Activated naive CD8-positive, alpha-beta T cell treated with anti-CD3 and anti-CD28 coated beads, Interleukin-2, amount 50 U/mL, for 24 hours (primary cell): ENCODE measurements at regions not wholly inside any gene's neighbourhood (a gene's known extent, or its start where the extent isn't known, plus 50 kb on each side); places are given as distances from the start of the nearest gene placed in this dataset.
"Not testable (repeated sequence)": the region's sequence is repeated elsewhere in the genome, so short reads cannot be mapped to it uniquely, and the experiment has no call there.

ENCODE experiments used
- ATAC-seq: fragments of 150-1000 bp; cut with Tn5 transposase; one replicate; pipeline ENCODE4 v1.10.0; 2021
- DNase-seq: peaks from one replicate; pipeline ENCODE4 v3.0.0; 2021
- H3K27ac Mint-ChIP-seq: one replicate; pipeline ENCODE4 v1.8.0; 2021; ENCODE audit warnings: mild to moderate bottlenecking, mixed read lengths
- H3K27me3 Mint-ChIP-seq: one replicate; pipeline ENCODE4 v1.8.0; 2021; ENCODE audit warnings: mixed read lengths
- H3K36me3 Mint-ChIP-seq: one replicate; pipeline ENCODE4 v1.8.0; 2021; ENCODE audit warnings: low read depth, mixed read lengths
- H3K4me1 Mint-ChIP-seq: one replicate; pipeline ENCODE4 v1.8.0; 2021; ENCODE audit warnings: mixed read lengths
- H3K4me3 Mint-ChIP-seq: one replicate; pipeline ENCODE4 v1.8.0; 2021; ENCODE audit warnings: mild to moderate bottlenecking, moderate library complexity, mixed read lengths
- H3K9me3 Mint-ChIP-seq: one replicate; pipeline ENCODE4 v1.8.0; 2021; ENCODE audit warnings: mixed read lengths

DNA sequence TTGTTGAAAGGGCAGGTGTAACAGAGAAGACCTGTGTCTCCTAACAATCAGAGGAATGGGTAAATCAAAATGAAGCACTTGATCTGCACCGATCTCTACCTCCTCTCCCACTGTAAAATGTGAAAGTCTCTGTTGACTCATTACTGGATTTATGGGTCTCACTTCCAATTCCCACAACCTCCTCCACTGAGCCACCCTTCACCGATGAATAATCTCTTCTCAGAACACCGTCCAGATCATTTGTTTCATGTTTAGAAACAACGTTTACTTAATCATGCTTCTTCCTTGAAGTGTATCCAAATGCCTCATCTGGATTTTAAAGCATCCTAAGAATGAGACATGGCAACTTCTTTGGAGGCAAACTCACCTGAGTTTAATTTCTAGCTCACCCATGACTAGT is 643.6 kb downstream of the ETS1 start:
- no peak for ATAC-seq

DNA sequence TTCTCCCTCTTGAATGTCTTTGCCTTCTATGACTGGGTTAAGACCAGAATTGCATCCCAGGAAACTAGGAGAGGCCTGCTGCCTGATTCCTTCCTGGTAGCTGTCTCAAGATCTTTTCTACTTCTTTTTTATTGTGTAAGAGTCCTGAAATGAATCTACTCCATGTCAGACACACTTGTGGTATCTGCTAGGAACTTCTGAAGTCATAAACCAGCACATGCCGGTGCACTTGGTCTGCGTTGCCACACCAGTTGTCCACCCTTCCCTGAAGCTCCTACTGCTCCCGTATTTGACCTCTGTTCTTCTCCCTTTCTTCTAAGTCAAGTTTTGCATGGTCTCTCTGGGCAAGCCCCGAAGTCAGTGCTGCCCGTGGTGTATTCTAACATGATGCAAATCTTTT is 644.2 kb downstream of the ETS1 start:
- H3K27ac Mint-ChIP-seq = no peak overlapping the region

More for the DNA sequence above, 643.6 kb downstream of the ETS1 start:
- H3K4me3 Mint-ChIP-seq = no peak overlapping the region
- H3K27me3 Mint-ChIP-seq = peaks cover 11% of the 10 kb centered on the region
- peaks cover 5% of the 10 kb centered on the region for H3K4me1 Mint-ChIP-seq
- no peak for DNase-seq
- H3K27ac Mint-ChIP-seq = peak overlapping the region; percentile 23
- H3K9me3 Mint-ChIP-seq = no peaks in the 10 kb centered on the region
- no peaks in the 10 kb centered on the region for H3K36me3 Mint-ChIP-seq

DNA sequence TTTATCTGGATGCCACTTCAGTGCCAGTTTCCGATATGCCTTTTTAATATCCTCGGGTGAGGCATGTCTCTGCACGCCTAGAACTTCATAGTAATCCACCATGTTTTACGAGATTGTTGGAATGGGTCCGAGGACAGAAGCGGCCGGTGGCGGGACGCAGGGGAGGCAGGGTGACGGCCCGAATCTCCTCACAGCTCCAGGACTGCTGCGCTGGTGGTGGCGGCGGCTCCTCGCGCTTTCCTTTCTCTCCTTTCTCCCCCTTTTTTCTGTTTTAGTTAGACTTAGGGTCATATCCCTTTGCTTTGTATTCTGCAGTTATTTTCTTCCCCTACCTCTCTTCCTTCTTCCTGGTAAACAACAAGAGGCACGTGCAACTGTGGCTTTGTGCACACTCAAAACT is 645.8 kb downstream of the ETS1 start:
- DNase-seq, H3K4me3 Mint-ChIP-seq, H3K4me1 Mint-ChIP-seq, H3K27ac Mint-ChIP-seq, H3K27me3 Mint-ChIP-seq, H3K9me3 Mint-ChIP-seq, H3K36me3 Mint-ChIP-seq, ATAC-seq: not testable (repeated sequence)

More for the DNA sequence above, 644.2 kb downstream of the ETS1 start:
- Mint-ChIP-seq H3K4me1 (peaks cover 5% of the 10 kb centered on the region), H3K4me3 (no peak overlapping the region), H3K27me3 (peaks cover 9% of the 10 kb centered on the region), H3K9me3 (no peaks in the 10 kb centered on the region), H3K36me3 (no peaks in the 10 kb centered on the region)
- DNase-seq = no peak
- ATAC-seq = no peak

DNA sequence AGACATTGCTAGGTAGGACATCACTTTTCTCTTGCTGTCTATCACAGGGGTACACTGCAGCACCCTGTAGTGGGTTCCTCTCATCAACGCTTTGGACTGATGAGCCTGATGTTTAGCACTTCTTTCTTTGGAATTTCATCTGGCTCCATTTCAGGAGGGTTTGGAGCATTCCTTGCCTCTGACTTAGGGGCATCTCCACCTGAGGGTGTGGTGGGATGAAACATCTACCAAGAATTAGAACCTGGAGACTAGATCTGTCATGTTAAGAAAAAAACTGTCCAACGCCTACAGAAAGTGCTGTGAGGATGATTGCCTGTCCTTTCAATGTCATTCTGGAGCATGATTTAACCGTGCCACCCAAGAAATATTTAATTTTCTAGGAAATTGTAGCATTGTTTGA is 648.4 kb downstream of the ETS1 start:
- Mint-ChIP-seq H3K27ac (no peak overlapping the region), H3K9me3 (no peaks in the 10 kb centered on the region), H3K4me1 (peaks cover 5% of the 10 kb centered on the region), H3K27me3 (peaks cover 9% of the 10 kb centered on the region), H3K36me3 (no peaks in the 10 kb centered on the region), H3K4me3 (no peak overlapping the region)
- ATAC-seq (no peak), DNase-seq (no peak)

DNA sequence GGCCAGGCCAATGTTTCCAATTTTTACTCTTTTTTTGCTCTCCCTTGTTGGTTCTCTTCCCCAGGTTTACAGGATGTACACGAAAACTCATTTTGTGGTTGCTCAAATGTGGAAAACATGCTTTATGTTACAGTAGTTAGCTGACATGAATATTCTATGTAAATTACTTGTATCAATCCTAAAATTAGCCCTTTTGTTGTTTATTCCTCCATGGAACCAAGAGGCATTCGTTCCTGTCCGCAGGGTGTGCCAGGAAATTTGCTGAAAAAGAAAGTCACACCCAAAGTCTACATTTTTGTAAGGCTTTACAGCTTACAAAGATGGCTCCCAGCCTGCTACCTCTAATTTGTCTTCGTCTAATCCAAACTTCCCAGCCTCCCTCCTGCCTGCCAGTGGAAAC is 652.3 kb downstream of the ETS1 start:
- H3K4me1 Mint-ChIP-seq = no peaks in the 10 kb centered on the region
- no peak for ATAC-seq
- H3K36me3 Mint-ChIP-seq = no peaks in the 10 kb centered on the region
- peaks cover 3% of the 10 kb centered on the region for H3K27me3 Mint-ChIP-seq
- no peak overlapping the region for H3K4me3 Mint-ChIP-seq
- no peak for DNase-seq
- H3K9me3 Mint-ChIP-seq = no peaks in the 10 kb centered on the region
- no peak overlapping the region for H3K27ac Mint-ChIP-seq

DNA sequence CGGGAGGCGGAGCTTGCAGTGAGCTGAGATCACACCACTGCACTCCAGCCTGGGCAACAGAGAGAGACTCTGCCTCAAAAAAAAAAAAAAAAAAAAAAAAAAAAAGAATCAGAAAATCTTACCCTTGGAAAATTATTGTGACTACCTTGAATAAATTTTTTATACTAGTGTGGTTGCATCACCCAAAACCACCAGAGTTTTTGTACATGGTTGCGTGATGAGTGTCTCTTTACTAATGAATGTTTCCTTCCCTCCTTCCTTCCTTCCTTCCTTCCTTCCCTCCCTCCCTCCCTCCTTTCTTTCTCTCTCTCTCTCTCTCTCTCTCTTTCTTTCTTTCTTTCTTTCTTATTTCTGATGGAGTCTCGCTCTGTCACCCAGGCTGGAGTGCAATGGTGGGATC is 653.4 kb downstream of the ETS1 start:
- not testable (repeated sequence) for H3K4me3 Mint-ChIP-seq, H3K27ac Mint-ChIP-seq, DNase-seq, ATAC-seq, H3K4me1 Mint-ChIP-seq, H3K36me3 Mint-ChIP-seq, H3K27me3 Mint-ChIP-seq, H3K9me3 Mint-ChIP-seq

DNA sequence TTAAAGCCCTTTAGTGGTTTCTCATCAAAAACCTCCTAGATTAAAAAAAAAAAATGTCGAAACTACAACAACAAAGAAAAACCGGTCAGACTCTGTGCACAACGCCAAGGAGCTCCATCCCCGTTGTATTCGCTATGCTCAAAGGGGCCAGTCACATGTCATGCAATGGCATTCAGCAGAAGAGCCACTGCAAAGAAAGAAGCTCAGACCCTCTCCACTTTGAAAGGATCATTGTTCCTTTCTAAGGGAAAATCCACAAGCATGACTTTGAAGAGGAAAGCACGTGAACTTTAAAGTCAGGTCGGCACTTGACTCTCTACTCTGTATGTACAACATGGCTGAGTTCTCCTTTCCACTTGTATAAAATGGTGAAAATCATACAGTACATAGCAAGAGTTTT is 655.6 kb downstream of the ETS1 start:
- Mint-ChIP-seq H3K36me3 (no peaks in the 10 kb centered on the region), H3K4me3 (no peak overlapping the region), H3K27me3 (peaks cover 3% of the 10 kb centered on the region), H3K4me1 (no peaks in the 10 kb centered on the region), H3K9me3 (no peaks in the 10 kb centered on the region), H3K27ac (no peak overlapping the region)
- DNase-seq (no peak), ATAC-seq (no peak)

DNA sequence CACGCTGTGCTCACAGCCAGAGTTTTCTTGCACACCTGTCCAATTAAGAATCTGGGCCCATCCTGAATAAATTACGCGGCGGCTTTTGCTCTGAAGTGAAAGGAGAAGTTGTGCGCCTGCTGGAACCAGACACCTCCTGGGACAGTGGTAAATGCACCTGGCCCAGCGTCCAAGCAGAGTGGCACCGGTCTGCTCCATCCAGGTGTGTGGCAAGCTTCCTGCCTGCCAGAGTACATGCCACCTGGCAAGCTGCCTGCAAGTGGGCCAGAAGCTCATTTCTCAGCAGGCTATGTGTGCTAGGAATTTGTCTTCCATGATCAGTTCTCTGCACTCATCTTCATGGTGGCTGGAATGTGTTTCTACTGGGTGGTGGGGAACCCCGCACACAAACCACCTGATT is 660.6 kb downstream of the ETS1 start:
- peaks cover 3% of the 10 kb centered on the region for H3K9me3 Mint-ChIP-seq
- H3K4me1 Mint-ChIP-seq = no peaks in the 10 kb centered on the region
- no peak overlapping the region for H3K4me3 Mint-ChIP-seq
- no peak overlapping the region for H3K27ac Mint-ChIP-seq
- no peak for DNase-seq
- H3K27me3 Mint-ChIP-seq = peaks cover 10% of the 10 kb centered on the region
- no peaks in the 10 kb centered on the region for H3K36me3 Mint-ChIP-seq
- no peak for ATAC-seq

DNA sequence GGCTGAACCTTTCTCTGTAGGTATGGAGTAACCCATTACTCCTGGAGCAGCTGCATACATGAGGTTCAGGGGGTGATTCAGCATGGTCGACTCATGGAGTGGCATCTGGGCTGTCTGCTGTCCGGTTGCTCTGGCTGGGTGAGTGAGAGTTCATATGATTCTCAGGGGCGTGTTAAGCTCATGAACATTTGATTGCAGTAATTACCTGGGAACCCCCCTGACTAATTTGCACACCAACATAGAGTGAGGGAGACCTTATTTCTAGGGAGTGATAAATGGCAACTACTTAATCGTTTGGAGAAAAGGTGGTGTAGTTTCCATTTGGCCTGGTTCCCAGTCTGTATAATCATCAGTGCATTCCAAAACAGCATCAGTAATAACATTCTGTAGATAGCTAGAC is 661.9 kb downstream of the ETS1 start:
- no peak for DNase-seq
- H3K4me1 Mint-ChIP-seq = no peaks in the 10 kb centered on the region
- H3K27me3 Mint-ChIP-seq = peaks cover 14% of the 10 kb centered on the region
- peaks cover 6% of the 10 kb centered on the region for H3K9me3 Mint-ChIP-seq
- no peak overlapping the region for H3K27ac Mint-ChIP-seq
- H3K36me3 Mint-ChIP-seq = no peaks in the 10 kb centered on the region
- ATAC-seq = no peak
- H3K4me3 Mint-ChIP-seq = no peak overlapping the region

DNA sequence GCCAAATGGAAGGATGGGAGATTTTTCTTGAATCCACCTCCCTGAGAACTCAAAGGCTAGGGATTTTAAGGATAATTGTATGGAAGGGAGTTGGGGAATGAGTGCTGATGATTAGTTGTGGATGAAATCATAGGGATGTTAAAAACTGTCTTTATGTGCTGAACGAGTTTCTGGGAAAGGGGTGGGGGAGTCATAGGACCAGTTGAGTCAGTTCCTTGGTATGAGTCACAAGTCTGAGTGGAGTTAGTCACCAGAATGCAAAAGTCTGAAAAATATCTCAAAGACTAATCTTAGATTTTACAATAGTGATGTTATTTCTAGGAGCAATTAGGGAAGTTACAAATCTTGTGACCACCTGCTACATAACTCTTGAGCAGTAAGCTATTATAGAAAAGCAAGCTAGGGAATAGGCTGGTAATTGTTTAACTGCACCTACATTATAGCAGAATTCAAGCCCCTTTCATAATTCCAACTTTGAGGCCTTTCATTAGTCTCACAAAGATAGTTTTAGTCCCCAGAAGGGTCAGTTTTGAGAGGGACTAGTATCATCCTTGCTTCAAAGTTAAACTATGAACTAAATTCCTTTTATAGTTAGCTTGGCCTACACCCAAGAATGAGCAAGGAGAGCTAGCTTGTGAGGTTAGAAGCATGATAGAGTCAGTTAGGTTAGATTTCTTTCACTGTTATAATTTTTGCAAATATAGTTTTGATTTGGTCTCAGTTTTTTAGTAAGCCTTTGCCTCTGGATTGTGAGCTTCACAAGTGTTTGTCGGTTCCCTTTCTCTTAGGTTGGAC is 668.0 kb downstream of the ETS1 start:
- H3K9me3 Mint-ChIP-seq = peaks cover 18% of the 10 kb centered on the region
- H3K27me3 Mint-ChIP-seq = peaks cover 18% of the 10 kb centered on the region
- DNase-seq = no peak
- peaks cover 8% of the 10 kb centered on the region for H3K4me1 Mint-ChIP-seq
- H3K27ac Mint-ChIP-seq = no peak overlapping the region
- H3K4me3 Mint-ChIP-seq = no peak overlapping the region
- no peak for ATAC-seq
- H3K36me3 Mint-ChIP-seq = peaks cover 1% of the 10 kb centered on the region

DNA sequence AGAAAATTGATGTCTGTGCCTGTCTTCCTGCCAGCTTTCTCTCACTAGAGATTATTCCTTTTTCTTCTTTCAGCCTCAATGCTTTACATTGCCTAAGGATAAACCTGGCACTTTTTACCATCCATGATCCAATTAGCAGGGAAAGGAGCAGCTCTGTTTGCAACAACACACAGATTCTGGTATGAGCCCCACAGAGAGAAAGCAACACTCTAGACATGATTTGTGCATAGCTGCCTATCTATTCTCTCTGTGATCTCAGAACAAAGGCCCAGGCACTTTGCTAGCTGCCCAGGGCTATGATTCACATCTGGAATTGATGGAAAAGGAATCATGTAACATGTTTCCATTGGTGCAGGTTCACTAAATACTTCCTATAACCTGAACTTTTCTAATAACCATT is 685.0 kb downstream of the ETS1 start:
- no peak for ATAC-seq

DNA sequence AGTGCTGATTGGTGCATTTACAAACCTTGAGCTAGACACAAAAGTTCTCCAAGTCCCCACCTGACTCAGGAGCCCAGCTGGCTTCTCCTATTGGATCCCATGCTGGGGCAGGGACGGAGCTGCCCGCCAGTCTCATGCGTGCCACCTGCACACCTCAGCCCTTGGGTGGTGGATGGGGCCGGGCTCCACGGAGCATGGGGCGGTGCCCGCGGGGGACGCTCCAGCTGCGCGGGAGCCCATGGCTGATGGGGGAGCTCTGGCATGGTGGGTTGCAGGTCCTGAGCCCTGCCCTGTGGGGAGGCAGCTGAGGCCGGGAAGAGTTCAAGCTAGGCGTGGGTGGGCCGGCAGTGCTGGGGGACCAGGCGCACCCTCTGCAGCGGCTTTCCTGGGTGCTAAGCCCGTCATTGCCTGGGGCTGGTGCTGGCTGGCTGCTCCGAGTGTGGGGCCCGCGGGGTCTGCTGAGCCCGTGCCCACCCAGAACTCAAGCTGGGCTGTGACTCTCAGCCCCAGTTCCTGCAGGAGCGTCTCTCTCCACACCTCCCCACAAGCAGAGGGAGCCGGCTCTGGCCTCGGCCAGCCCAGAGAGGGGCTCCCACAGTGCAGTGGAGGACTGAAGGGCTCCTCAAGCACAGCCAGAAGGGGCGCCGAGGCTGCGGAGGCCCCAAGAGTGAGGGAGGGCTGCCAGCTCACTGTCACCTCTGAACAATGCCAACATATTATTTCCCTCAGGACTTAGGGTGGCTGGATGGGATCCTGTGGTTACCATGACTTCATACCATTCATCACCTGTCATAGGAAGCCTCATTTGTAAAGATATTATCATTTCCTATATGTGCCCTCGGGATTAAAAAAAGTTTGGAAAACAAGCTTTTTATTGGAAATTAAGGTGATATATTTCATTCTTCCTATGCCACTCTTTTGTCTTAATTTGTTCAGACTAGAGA is 688.7 kb downstream of the ETS1 start:
- DNase-seq (no peak), ATAC-seq (no peak)
- no peaks in the 10 kb centered on the region for H3K27me3 Mint-ChIP-seq
- H3K36me3 Mint-ChIP-seq = no peaks in the 10 kb centered on the region
- H3K4me1 Mint-ChIP-seq = no peaks in the 10 kb centered on the region
- H3K9me3 Mint-ChIP-seq = peaks cover 3% of the 10 kb centered on the region
- H3K4me3 Mint-ChIP-seq = no peak overlapping the region
- H3K27ac Mint-ChIP-seq = no peak overlapping the region

More for the DNA sequence above, 685.0 kb downstream of the ETS1 start:
- no peaks in the 10 kb centered on the region for H3K36me3 Mint-ChIP-seq
- H3K4me1 Mint-ChIP-seq = no peaks in the 10 kb centered on the region
- no peak for DNase-seq
- H3K27me3 Mint-ChIP-seq = no peaks in the 10 kb centered on the region
- no peak overlapping the region for H3K4me3 Mint-ChIP-seq
- no peak overlapping the region for H3K27ac Mint-ChIP-seq
- peaks cover 3% of the 10 kb centered on the region for H3K9me3 Mint-ChIP-seq

DNA sequence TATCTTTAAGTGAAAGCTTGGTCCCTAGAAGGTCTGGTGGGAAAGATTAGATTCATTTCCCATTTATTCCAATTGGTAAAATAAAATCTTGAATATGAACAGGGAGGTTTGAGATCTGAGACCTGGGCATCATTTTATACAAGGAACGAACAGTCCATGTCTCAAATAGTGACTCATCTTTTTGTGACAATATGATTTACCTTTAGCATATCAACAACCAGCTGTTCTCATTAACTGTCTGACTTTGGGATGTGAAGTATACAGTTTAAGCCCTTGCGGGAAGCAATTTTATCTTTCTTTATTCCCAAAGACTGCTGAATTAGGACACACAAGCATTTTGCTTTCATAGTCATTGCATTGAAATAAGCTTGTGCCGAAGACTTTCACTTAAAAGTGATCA is 691.6 kb downstream of the ETS1 start:
- ATAC-seq = no peak
- Mint-ChIP-seq H3K27me3 (no peaks in the 10 kb centered on the region), H3K4me1 (no peaks in the 10 kb centered on the region), H3K36me3 (no peaks in the 10 kb centered on the region), H3K9me3 (peaks cover 3% of the 10 kb centered on the region), H3K4me3 (no peak overlapping the region), H3K27ac (no peak overlapping the region)
- no peak for DNase-seq

DNA sequence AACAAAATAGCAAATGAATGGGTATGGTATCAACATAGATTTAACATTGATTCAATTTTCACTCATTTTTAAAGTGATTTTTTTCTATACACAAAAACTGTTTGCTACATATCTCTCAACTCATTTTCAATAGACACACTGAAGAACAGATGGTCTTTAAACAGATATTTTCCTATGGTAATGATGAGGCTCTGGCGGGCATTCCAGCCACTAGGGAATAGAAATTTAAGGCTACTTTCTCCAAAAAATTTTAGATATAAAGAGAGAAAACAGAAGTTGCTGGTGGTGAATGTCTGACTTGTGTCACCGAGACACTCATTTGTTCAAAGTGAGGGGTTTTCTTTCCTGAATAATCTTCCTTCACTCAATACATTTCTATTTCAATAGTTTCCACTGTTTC is 693.0 kb downstream of the ETS1 start:
- ATAC-seq = no peak
- H3K27ac Mint-ChIP-seq = no peak overlapping the region
- H3K9me3 Mint-ChIP-seq = peaks cover 1% of the 10 kb centered on the region
- DNase-seq = no peak
- no peaks in the 10 kb centered on the region for H3K36me3 Mint-ChIP-seq
- no peaks in the 10 kb centered on the region for H3K4me1 Mint-ChIP-seq
- peaks cover 3% of the 10 kb centered on the region for H3K27me3 Mint-ChIP-seq
- H3K4me3 Mint-ChIP-seq = no peak overlapping the region

DNA sequence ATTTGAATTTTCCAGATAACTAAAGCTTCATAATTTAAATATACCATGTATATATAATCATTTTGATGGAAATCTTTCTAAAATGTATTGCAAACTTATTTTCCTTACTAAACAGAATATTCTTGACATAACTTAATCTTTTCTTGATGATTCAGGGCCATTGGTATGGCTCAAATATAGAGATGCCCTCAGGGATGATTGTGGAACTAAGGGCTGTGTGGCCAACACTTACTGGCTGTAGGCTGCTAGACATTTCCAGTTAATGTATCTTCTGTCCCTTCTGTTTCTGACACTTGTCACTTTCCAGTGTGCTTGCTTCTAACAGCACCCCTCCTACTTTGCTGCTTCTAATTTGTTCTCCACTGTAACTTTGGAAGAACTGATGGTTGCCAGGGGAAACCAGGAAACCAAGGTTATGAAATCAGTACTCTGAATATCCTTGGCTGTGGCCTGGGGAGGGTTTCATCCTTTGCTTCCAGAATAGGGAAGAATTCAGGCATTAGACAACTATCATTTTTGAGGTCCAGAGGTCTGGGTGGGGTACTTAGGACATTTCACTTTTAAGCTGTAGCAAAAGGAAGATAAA is 697.2 kb downstream of the ETS1 start:
- H3K4me1 Mint-ChIP-seq = no peaks in the 10 kb centered on the region
- ATAC-seq = no peak
- H3K9me3 Mint-ChIP-seq = peaks cover 12% of the 10 kb centered on the region
- DNase-seq = no peak
- no peaks in the 10 kb centered on the region for H3K36me3 Mint-ChIP-seq
- H3K27me3 Mint-ChIP-seq = peaks cover 3% of the 10 kb centered on the region
- no peak overlapping the region for H3K4me3 Mint-ChIP-seq
- no peak overlapping the region for H3K27ac Mint-ChIP-seq
